ENCODE measurements at regions not wholly inside any gene's neighbourhood (a gene's known extent, or its start where the extent isn't known, plus 50 kb on each side); places are given as distances from the start of the nearest gene placed in this dataset.

DNA sequence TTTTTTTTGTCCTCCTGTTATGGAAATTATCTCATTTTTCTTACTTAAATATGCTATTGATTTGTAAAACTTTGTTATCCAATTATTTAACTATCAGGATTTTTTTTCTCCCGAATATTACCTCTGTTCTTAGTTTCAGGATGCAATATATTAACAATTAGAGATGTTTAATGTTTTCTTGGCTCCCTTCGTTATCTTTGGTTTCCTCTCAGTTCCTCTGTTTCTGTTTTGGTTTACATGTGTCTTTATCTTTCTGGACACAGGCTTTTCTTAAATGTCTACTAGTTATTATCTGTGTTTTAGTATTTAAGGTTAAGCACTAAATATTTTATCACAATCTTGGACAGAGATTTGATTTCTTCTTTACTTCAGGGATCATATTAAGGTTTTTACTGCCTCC lies 462.2 kb upstream of the SLC10A2 start:
- TF ChIP-seq, protein P1, sequence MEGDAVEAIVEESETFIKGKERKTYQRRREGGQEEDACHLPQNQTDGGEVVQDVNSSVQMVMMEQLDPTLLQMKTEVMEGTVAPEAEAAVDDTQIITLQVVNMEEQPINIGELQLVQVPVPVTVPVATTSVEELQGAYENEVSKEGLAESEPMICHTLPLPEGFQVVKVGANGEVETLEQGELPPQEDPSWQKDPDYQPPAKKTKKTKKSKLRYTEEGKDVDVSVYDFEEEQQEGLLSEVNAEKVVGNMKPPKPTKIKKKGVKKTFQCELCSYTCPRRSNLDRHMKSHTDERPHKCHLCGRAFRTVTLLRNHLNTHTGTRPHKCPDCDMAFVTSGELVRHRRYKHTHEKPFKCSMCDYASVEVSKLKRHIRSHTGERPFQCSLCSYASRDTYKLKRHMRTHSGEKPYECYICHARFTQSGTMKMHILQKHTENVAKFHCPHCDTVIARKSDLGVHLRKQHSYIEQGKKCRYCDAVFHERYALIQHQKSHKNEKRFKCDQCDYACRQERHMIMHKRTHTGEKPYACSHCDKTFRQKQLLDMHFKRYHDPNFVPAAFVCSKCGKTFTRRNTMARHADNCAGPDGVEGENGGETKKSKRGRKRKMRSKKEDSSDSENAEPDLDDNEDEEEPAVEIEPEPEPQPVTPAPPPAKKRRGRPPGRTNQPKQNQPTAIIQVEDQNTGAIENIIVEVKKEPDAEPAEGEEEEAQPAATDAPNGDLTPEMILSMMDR (IDR thresholded peaks at IDR 0.05; ENCODE audit: insufficient read depth, low read length, severe bottlenecking): no peak
- FAIRE-seq (no peak), DNase-seq (ENCODE audit: low read depth) (no peak)
- H3K27me3 ChIP-seq (ENCODE audit: control insufficient read depth, insufficient read depth, low read length): no peaks in the 10 kb centered on the region
- H3K36me3 ChIP-seq (ENCODE audit: control insufficient read depth, insufficient read depth, low read length): no peaks in the 10 kb centered on the region
- no peak overlapping the region for H3K4me3 ChIP-seq (ENCODE audit: low read depth, low read length)

DNA sequence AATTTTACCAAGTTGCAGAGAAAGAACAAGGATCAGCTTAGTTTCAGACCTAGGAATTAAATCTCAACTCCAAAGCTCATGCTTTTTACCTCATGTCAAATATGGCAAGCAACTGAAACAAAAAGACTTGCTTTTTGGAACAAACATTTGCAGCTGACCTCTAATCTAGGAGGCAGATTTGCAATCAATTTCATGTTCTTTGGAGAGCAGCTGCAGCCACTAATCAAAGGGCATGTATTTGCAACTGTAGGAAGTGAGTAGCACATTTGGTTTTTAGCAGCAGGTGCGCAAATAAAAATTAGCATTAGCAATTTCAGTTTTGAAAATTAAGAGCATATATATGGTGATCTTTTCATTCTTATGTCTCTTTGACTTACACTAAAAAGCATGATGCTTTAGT lies 459.3 kb upstream of the SLC10A2 start:
- Histone ChIP-seq H3K36me3 (ENCODE audit: control insufficient read depth, insufficient read depth, low read length) (no peaks in the 10 kb centered on the region), H3K4me3 (ENCODE audit: low read depth, low read length) (no peak overlapping the region), H3K27me3 (ENCODE audit: control insufficient read depth, insufficient read depth, low read length) (no peaks in the 10 kb centered on the region)
- FAIRE-seq (no peak), DNase-seq (ENCODE audit: low read depth) (no peak)
- TF ChIP-seq, protein P1 (IDR thresholded peaks at IDR 0.05; ENCODE audit: insufficient read depth, low read length, severe bottlenecking): no peak

DNA sequence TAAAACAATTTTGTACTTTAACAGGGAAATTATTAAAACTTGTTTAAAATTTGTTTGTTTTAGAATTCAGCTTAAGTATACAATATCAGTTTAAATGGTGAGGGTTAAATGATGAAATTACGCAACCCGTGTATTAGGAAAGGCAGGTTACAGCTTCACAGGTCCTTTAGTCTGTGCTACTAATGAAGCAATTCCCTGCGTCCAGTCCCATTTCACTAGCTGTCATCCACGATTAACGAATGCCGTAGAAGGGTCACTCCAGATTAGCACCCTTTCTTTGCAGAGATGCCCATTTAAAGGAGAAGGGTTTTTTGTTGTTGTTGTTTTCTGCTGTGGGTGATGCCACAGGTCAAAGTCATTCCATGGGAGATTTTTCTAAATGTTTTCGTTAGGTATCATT lies 457.6 kb upstream of the SLC10A2 start:
- no peak for DNase-seq (ENCODE audit: low read depth)
- H3K27me3 ChIP-seq (ENCODE audit: control insufficient read depth, insufficient read depth, low read length): no peaks in the 10 kb centered on the region
- no peak for FAIRE-seq
- TF ChIP-seq, protein P1 (IDR thresholded peaks at IDR 0.05; ENCODE audit: insufficient read depth, low read length, severe bottlenecking): no peak
- H3K4me3 ChIP-seq (ENCODE audit: low read depth, low read length): no peak overlapping the region
- no peaks in the 10 kb centered on the region for H3K36me3 ChIP-seq (ENCODE audit: control insufficient read depth, insufficient read depth, low read length)

DNA sequence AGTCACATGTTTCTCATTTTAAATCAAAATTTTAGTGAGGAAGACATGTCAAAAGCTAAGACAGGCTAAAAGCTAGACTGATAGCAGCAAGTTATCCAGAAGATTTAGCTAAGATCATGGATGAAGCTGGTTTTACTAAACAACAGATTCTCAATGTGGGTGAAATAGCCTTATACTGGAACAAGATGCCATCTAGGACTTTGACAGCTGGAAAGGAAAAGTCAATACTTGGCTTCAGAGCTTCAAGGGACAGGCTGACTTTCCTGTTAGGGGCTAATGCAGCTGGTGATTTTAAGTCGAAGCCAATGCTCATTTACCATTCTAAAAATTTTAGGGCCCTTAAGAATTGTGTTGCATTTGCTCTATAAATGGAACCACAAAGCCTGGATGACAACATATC lies 455.3 kb upstream of the SLC10A2 start:
- H3K27me3 ChIP-seq (ENCODE audit: control insufficient read depth, insufficient read depth, low read length): no peaks in the 10 kb centered on the region
- no peak overlapping the region for H3K4me3 ChIP-seq (ENCODE audit: low read depth, low read length)
- TF ChIP-seq, protein P1 (IDR thresholded peaks at IDR 0.05; ENCODE audit: insufficient read depth, low read length, severe bottlenecking): no peak
- no peak for FAIRE-seq
- no peaks in the 10 kb centered on the region for H3K36me3 ChIP-seq (ENCODE audit: control insufficient read depth, insufficient read depth, low read length)
- DNase-seq (ENCODE audit: low read depth): no peak

DNA sequence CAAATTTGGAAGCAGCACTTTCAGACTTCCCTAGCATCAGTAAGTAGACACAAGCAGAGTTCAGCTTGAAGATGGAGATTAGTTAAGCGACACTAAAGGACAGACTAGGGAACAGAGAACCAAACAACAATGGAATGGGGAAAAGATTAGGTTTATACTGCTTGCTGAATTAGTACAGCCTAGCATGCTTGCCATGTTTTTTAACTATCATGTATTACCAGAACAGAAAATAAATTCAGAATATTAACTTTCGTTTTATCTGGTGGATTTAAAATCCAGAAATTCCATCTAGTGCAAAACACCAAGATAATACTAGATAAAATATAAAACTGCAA lies 451.5 kb upstream of the SLC10A2 start:
- FAIRE-seq (no peak), DNase-seq (ENCODE audit: low read depth) (no peak)
- Histone ChIP-seq H3K36me3 (ENCODE audit: control insufficient read depth, insufficient read depth, low read length) (no peaks in the 10 kb centered on the region), H3K27me3 (ENCODE audit: control insufficient read depth, insufficient read depth, low read length) (no peaks in the 10 kb centered on the region), H3K4me3 (ENCODE audit: low read depth, low read length) (no peak overlapping the region)
- TF ChIP-seq, protein P1 (IDR thresholded peaks at IDR 0.05; ENCODE audit: insufficient read depth, low read length, severe bottlenecking): no peak

DNA sequence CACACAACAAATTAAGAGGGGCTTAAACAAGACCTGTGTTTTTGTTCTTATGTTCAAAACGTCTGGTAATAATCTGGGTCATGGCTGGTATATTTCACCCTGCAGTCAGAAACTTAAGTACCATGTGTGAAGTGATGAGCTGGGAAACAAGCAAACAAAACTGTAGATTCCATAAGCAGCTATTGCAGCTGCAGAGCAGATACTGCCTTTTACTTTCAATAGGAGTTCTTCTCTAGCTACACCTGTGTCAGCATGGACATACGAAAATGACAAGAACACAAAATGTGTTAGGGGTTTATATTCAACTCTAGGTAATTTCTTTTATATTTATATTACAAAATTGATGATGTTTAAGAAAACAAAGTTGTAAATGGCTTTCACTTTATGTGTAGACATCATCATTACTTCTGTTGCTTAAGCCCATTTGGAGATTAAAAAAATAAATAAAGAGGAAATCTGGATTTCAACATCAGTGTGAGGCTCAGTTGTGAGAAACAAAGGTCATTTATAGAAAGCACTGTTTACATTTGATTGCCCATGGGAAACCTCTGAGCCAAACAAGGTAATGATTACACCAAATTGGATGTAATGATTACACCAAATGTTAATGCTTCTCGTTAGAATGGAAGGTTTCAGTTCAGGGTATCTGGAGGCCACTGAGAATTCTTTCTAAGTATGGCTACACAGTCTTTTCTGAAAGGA lies 451.0 kb upstream of the SLC10A2 start:
- no peaks in the 10 kb centered on the region for H3K36me3 ChIP-seq (ENCODE audit: control insufficient read depth, insufficient read depth, low read length)
- DNase-seq (ENCODE audit: low read depth): no peak
- FAIRE-seq: no peak

More for the DNA sequence above, 451.0 kb upstream of the SLC10A2 start:
- Histone ChIP-seq H3K4me3 (ENCODE audit: low read depth, low read length) (no peak overlapping the region), H3K27me3 (ENCODE audit: control insufficient read depth, insufficient read depth, low read length) (no peaks in the 10 kb centered on the region)
- TF ChIP-seq, protein P1 (IDR thresholded peaks at IDR 0.05; ENCODE audit: insufficient read depth, low read length, severe bottlenecking): no peak
